ENCODE measurements at regions not wholly inside any gene's neighbourhood (a gene's known extent, or its start where the extent isn't known, plus 50 kb on each side); places are given as distances from the start of the nearest gene placed in this dataset.
"Not testable (repeated sequence)": the region's sequence is repeated elsewhere in the genome, so short reads cannot be mapped to it uniquely, and the experiment has no call there.

GRCh38 chr21:29430576-29430975 lies 131.9 kb downstream of the BACH1 start:
- no peak for DNase-seq (ENCODE audit: low read depth)
- no peak for TF ChIP-seq CTCF (conservative IDR thresholded peaks at IDR 0.05; ENCODE audit: low read depth, low read length)

GRCh38 chr21:29431178-29431577 lies 132.5 kb downstream of the BACH1 start:
- H3K4me3 ChIP-seq (ENCODE audit: low read depth, low read length): no peak overlapping the region
- TF ChIP-seq CTCF (conservative IDR thresholded peaks at IDR 0.05; ENCODE audit: low read depth, low read length): no peak
- DNase-seq (ENCODE audit: low read depth): no peak

More at GRCh38 chr21:29430576-29430975, 131.9 kb downstream of the BACH1 start:
- H3K4me3 ChIP-seq (ENCODE audit: low read depth, low read length): no peak overlapping the region

- no peak overlapping the region for H3K4me3 ChIP-seq (ENCODE audit: low read depth, low read length)
- DNase-seq (ENCODE audit: low read depth): no peak
- no peak for TF ChIP-seq CTCF (conservative IDR thresholded peaks at IDR 0.05; ENCODE audit: low read depth, low read length)
These were observed 133.0 kb downstream of the BACH1 start for GRCh38 chr21:29431680-29432079.

- H3K4me3 ChIP-seq (ENCODE audit: low read depth, low read length): no peak overlapping the region
- no peak for DNase-seq (ENCODE audit: low read depth)
- TF ChIP-seq CTCF (conservative IDR thresholded peaks at IDR 0.05; ENCODE audit: low read depth, low read length): no peak
These were observed 134.8 kb downstream of the BACH1 start for GRCh38 chr21:29433366-29434059.

- no peak for TF ChIP-seq CTCF (conservative IDR thresholded peaks at IDR 0.05; ENCODE audit: low read depth, low read length)
- no peak for DNase-seq (ENCODE audit: low read depth)
- H3K4me3 ChIP-seq (ENCODE audit: low read depth, low read length): no peak overlapping the region
These were observed 135.4 kb downstream of the BACH1 start for GRCh38 chr21:29434081-29434480.

GRCh38 chr21:29434982-29435381 lies 136.3 kb downstream of the BACH1 start:
- DNase-seq (ENCODE audit: low read depth); H3K4me3 ChIP-seq (ENCODE audit: low read depth, low read length): not testable (repeated sequence)

GRCh38 chr21:29436143-29436542 lies 137.4 kb downstream of the BACH1 start:
- no peak for DNase-seq (ENCODE audit: low read depth)
- no peak for TF ChIP-seq CTCF (conservative IDR thresholded peaks at IDR 0.05; ENCODE audit: low read depth, low read length)
- no peak overlapping the region for H3K4me3 ChIP-seq (ENCODE audit: low read depth, low read length)

All from epithelial cell of proximal tubule (primary cell).